Transverse colon (tissue), 3 donors: ENCODE measurements at regions not wholly inside any gene's neighbourhood (a gene's known extent, or its start where the extent isn't known, plus 50 kb on each side); places are given as distances from the start of the nearest gene placed in this dataset.

ENCODE experiments used
- EP300 ChIP-seq: sonication (generic); formaldehyde crosslinking; IDR thresholded peaks from one replicate; pipeline ENCODE4 v1.6.1; 2017; ENCODE audit warnings: antibody characterized with exemption, low read depth
- TF ChIP-seq, protein P1 (sequence below), 5 experiments: fragments of 200-600 bp in 3 of 5; fragments of 450-650 bp in 2 of 5; sonication (generic) in 3 of 5; IDR thresholded peaks; 1 replicate in 2 of 5; 2 replicates in 3 of 5; pipeline ENCODE4 v1.5.1; 2016 to 2017; ENCODE audit warnings: antibody characterized with exemption in 5 of 5, inconsistent platforms in 3 of 5, mild to moderate bottlenecking in 2 of 5, moderate library complexity in 1 of 5

GRCh38 chr5:56434986-56435385 is 201.9 kb upstream of the ANKRD55 start:
- TF ChIP-seq, protein P1, sequence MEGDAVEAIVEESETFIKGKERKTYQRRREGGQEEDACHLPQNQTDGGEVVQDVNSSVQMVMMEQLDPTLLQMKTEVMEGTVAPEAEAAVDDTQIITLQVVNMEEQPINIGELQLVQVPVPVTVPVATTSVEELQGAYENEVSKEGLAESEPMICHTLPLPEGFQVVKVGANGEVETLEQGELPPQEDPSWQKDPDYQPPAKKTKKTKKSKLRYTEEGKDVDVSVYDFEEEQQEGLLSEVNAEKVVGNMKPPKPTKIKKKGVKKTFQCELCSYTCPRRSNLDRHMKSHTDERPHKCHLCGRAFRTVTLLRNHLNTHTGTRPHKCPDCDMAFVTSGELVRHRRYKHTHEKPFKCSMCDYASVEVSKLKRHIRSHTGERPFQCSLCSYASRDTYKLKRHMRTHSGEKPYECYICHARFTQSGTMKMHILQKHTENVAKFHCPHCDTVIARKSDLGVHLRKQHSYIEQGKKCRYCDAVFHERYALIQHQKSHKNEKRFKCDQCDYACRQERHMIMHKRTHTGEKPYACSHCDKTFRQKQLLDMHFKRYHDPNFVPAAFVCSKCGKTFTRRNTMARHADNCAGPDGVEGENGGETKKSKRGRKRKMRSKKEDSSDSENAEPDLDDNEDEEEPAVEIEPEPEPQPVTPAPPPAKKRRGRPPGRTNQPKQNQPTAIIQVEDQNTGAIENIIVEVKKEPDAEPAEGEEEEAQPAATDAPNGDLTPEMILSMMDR (IDR thresholded peaks at IDR 0.05), result no peak
- no peak for TF ChIP-seq EP300
